Urinary bladder (tissue), 3 donors: ENCODE measurements at regions not wholly inside any gene's neighbourhood (a gene's known extent, or its start where the extent isn't known, plus 50 kb on each side); places are given as distances from the start of the nearest gene placed in this dataset.

ENCODE experiments used
- DNase-seq: peaks from one replicate; pipeline ENCODE4 v3.0.0-alpha.2; 2015; ENCODE audit errors: extremely low spot score
- H3K27ac ChIP-seq: one replicate; pipeline ENCODE4 v1.5.1; 2013; ENCODE audit warnings: low read depth, mild to moderate bottlenecking, moderate library complexity
- H3K36me3 ChIP-seq: one replicate; pipeline ENCODE4 v1.6.1; 2013; ENCODE audit warnings: mild to moderate bottlenecking, moderate library complexity; ENCODE audit not compliant: insufficient read depth
- H3K4me1 ChIP-seq: one replicate; pipeline ENCODE4 v1.6.1; 2013; ENCODE audit warnings: mild to moderate bottlenecking, moderate library complexity; ENCODE audit not compliant: insufficient read depth
- H3K4me3 ChIP-seq: one replicate; pipeline ENCODE4 v1.5.1; 2013; ENCODE audit warnings: low read depth, low read length
- WGBS: extraction: QIAGEN DNeasy Blood & Tissue Kit; methylation state at CpG from one replicate; pipeline ENCODE4 v1.1.7; 2013; 5-methylcytosine and 5-hydroxymethylcytosine counted together
- donor health status: healthy with polysubstance abuse.
- donor health status: healthy.

GRCh38 chr11:71086687-71087258 lies 165.6 kb downstream of the SHANK2 start:
- 55% methylated on average over 14 of the region's 14 CpGs for WGBS
- no peak for DNase-seq

GRCh38 chr11:71084306-71085012 lies 167.9 kb downstream of the SHANK2 start:
- no peak for DNase-seq
- no peak overlapping the region for H3K4me3 ChIP-seq
- no peak overlapping the region for H3K27ac ChIP-seq
- H3K4me1 ChIP-seq = no peaks in the 10 kb centered on the region
- 88% methylated on average over 9 of the region's 9 CpGs for WGBS
- no peaks in the 10 kb centered on the region for H3K36me3 ChIP-seq

More at GRCh38 chr11:71086687-71087258, 165.6 kb downstream of the SHANK2 start:
- Histone ChIP-seq H3K4me1 (no peaks in the 10 kb centered on the region), H3K36me3 (no peaks in the 10 kb centered on the region), H3K4me3 (no peak overlapping the region), H3K27ac (no peak overlapping the region)

DNA sequence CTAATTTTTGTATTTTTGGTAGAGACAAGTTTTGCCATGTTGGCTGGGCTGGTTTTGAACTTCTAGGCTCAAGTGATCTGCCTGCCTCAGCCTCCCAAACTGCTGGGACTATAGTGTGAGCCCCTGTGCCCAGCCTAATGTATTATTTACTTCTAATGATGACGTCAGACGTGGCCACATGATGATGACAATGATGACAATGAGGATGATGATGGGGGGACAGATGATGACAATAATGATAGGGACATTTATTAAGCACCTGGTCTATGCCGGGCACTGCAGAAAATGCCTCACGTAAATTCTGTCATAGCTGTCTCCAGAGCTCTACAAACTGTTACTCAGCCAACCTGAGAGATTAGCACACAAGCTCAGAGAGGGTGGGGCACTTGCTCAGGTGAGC lies 169.3 kb downstream of the SHANK2 start:
- Histone ChIP-seq H3K4me3 (no peak overlapping the region), H3K27ac (no peak overlapping the region), H3K4me1 (no peaks in the 10 kb centered on the region), H3K36me3 (no peaks in the 10 kb centered on the region)
- 76% methylated on average over 4 of the region's 4 CpGs for WGBS
- no peak for DNase-seq

DNA sequence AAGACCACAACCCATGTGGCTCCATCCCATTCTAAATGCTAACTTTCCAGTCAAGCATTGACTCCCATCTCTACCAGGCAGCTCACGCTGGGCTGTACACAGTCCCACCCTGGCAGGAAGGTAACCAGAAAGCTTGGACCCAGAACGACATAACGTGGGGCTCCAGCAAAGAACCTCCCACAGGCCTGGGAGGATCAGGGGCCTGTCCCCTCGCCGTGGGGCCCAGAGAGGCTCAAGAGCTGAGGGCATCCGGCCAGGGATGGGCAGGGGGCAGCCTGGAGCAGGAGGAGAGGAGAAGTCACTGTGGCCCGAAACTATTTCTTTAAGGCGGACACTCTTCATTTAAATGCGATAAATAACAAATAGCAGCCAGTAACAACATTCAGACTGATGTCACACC lies 169.9 kb downstream of the SHANK2 start:
- Histone ChIP-seq H3K4me1 (no peaks in the 10 kb centered on the region), H3K36me3 (no peaks in the 10 kb centered on the region), H3K4me3 (no peak overlapping the region), H3K27ac (no peak overlapping the region)
- 77% methylated on average over 9 of the region's 9 CpGs for WGBS
- DNase-seq = no peak

- DNase-seq = no peak
- Histone ChIP-seq H3K4me3 (no peak overlapping the region), H3K4me1 (no peaks in the 10 kb centered on the region), H3K36me3 (no peaks in the 10 kb centered on the region), H3K27ac (no peak overlapping the region)
- WGBS = 90% methylated on average over 12 of the region's 12 CpGs
Measured at GRCh38 chr11:71081704-71082230, 170.6 kb downstream of the SHANK2 start.

- no peak for DNase-seq
- Histone ChIP-seq H3K36me3 (no peaks in the 10 kb centered on the region), H3K4me3 (no peak overlapping the region), H3K4me1 (no peaks in the 10 kb centered on the region), H3K27ac (no peak overlapping the region)
- WGBS = 61% methylated on average over 25 of the region's 25 CpGs
Measured at GRCh38 chr11:71080239-71081097, 171.9 kb downstream of the SHANK2 start.

DNA sequence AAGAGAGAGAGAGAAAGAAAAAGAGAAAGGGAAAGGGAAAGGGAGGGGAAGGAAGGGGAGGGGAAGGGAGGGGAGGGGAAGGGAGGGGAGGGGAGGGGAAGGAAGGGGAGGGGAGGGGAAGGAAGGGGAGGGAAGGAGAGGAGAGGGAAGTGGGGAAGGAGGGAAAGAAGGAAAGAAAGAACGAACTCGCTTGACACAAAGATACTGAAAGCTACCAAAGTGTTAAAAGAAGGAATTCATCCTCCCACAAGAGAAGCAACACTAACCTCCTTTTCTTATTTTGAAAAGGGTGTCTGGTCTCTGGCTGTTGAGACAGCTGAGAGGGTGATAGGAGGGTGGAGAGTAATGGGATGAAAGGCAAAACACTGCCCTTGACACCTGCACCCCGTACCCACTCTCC lies 172.6 kb downstream of the SHANK2 start:
- DNase-seq = no peak
- 77% methylated on average over 3 of the region's 3 CpGs for WGBS
- H3K27ac ChIP-seq = no peak overlapping the region
- no peak overlapping the region for H3K4me3 ChIP-seq
- H3K4me1 ChIP-seq = no peaks in the 10 kb centered on the region
- H3K36me3 ChIP-seq = no peaks in the 10 kb centered on the region

GRCh38 chr11:71078482-71078881 lies 173.9 kb downstream of the SHANK2 start:
- no peaks in the 10 kb centered on the region for H3K36me3 ChIP-seq
- no peaks in the 10 kb centered on the region for H3K4me1 ChIP-seq
- no peak overlapping the region for H3K27ac ChIP-seq
- WGBS = 81% methylated on average over 6 of the region's 6 CpGs
- DNase-seq = no peak
- H3K4me3 ChIP-seq = no peak overlapping the region

GRCh38 chr11:71076525-71077304 lies 175.7 kb downstream of the SHANK2 start:
- H3K27ac ChIP-seq = no peak overlapping the region
- H3K36me3 ChIP-seq = no peaks in the 10 kb centered on the region
- H3K4me1 ChIP-seq = no peaks in the 10 kb centered on the region
- WGBS = 70% methylated on average over 7 of the region's 7 CpGs
- DNase-seq = no peak
- H3K4me3 ChIP-seq = no peak overlapping the region

DNA sequence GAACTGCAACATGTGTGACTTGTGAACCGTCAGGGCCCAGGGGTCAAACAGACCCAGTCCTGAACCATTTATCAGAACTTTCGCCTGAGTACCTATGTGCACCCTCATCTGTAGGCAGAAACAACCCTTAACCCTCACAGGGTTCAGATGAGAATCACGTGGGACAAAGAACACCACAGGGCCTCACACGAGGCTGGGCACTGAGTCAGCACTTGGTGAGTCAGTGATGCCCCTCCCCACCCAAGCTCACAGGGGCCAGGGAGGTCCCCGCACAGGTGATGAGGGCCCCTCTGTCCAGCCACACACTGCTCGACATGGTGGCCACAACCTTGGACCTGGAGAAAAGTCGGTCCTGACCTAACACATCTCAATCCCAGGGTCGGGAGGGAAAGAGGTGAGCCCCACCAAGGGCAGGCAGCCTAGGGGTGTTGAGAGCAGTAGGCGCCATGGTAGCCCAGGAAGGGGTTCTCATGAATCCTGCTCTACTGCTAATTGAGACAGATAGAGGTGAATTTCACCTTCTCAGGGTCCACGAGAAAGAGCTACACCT lies 176.4 kb downstream of the SHANK2 start:
- 81% methylated on average over 10 of the region's 10 CpGs for WGBS
- no peaks in the 10 kb centered on the region for H3K36me3 ChIP-seq
- no peak for DNase-seq
- no peak overlapping the region for H3K27ac ChIP-seq
- no peak overlapping the region for H3K4me3 ChIP-seq
- H3K4me1 ChIP-seq = no peaks in the 10 kb centered on the region

- Histone ChIP-seq H3K27ac (no peak overlapping the region), H3K36me3 (no peaks in the 10 kb centered on the region), H3K4me1 (no peaks in the 10 kb centered on the region), H3K4me3 (no peak overlapping the region)
- WGBS = 96% methylated on average over 14 of the region's 14 CpGs
- DNase-seq = no peak
Measured at GRCh38 chr11:71075116-71075720, 177.2 kb downstream of the SHANK2 start.

DNA sequence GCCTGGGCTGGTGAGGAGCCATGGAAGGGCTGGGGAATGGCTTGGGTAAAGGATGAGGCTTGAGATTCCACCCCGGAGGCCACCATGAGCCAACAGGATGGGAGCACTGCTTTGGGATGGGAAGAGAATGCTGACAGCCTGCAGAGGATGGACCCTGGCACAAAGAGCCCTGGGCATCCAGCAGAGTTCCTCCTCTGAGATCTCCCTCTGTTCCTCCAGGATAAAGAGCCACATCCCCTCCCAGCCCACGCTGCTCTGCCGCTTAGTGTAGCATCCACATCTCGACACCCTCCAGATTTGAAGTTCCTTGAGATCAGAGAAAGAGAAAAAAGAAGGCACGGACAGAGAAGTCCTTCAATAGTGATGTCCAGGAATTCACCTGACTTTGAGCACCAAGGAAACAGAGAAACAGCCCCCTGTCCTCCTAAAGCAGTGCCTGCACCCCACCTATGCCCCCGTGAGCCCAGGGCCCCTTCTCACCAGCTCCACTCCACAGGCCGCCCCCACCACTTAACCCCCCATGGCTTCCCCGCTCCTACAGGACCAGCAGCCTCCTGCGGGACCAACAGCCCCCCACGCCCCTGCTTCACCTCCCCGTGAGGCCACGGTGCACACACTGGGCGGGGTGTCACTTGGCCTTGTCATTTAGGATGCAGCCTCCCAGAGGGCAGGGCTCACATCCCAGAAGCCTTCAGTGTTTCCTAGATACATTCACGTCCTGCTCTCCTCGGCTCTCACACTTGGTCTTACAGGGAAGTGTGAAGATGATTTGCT lies 180.5 kb downstream of the SHANK2 start:
- Histone ChIP-seq H3K36me3 (no peaks in the 10 kb centered on the region), H3K4me1 (no peaks in the 10 kb centered on the region), H3K4me3 (no peak overlapping the region), H3K27ac (no peak overlapping the region)
- DNase-seq = no peak
- WGBS = 79% methylated on average over 15 of the region's 15 CpGs
